Uterus (tissue), 2 donors: ENCODE measurements at regions not wholly inside any gene's neighbourhood (a gene's known extent, or its start where the extent isn't known, plus 50 kb on each side); places are given as distances from the start of the nearest gene placed in this dataset.

Experiments
- CTCF ChIP-seq, 4 experiments: fragments of 200-600 bp in 2 of 4; fragments of 450-650 bp in 2 of 4; sonication (generic) in 2 of 4; IDR thresholded peaks; one replicate each; pipeline ENCODE4 v1.5.1; 2016 to 2019; ENCODE audit warnings: antibody characterized with exemption in 4 of 4, mild to moderate bottlenecking in 2 of 4, moderate library complexity in 1 of 4
- POLR2A ChIP-seq, 2 donors: fragments of 450-650 bp; IDR thresholded peaks; one replicate each; pipeline ENCODE4 v1.6.1; 2016; ENCODE audit warnings: antibody characterized with exemption in 2 of 2, mild to moderate bottlenecking in 1 of 2, moderate library complexity in 1 of 2

- TF ChIP-seq POLR2A (IDR thresholded peaks at IDR 0.05) (no peak), CTCF (IDR thresholded peaks at IDR 0.05) (no peak)
These were observed 253.3 kb upstream of the TSHZ3 start for GRCh38 chr19:31602548-31602947.
